B cell (primary cell): ENCODE measurements at regions not wholly inside any gene's neighbourhood (a gene's known extent, or its start where the extent isn't known, plus 50 kb on each side); places are given as distances from the start of the nearest gene placed in this dataset.

Experiments used
- CTCF ChIP-seq: fragments of 200-600 bp; IDR thresholded peaks from one replicate; pipeline ENCODE4 v1.8.0; 2022; ENCODE audit warnings: antibody characterized with exemption, mild to moderate bottlenecking
- EZH2 ChIP-seq: IDR thresholded peaks from 2 replicates; pipeline ENCODE4 v1.6.1; 2012; ENCODE audit warnings: borderline replicate concordance, low read depth, mild to moderate bottlenecking, moderate library complexity, low read length; ENCODE audit not compliant: insufficient read depth, poor library complexity, severe bottlenecking

- TF ChIP-seq CTCF (no peak), EZH2 (no peak)
Measured at GRCh38 chr10:28171468-28172222, 131.2 kb downstream of the MPP7 start.
